Adrenal gland (tissue), 5 donors: ENCODE measurements at regions not wholly inside any gene's neighbourhood (a gene's known extent, or its start where the extent isn't known, plus 50 kb on each side); places are given as distances from the start of the nearest gene placed in this dataset.

Experiments used
- CTCF ChIP-seq, 6 experiments: fragments of 450-650 bp in 4 of 6; fragments of 200-600 bp in 2 of 6; sonication (generic) in 1 of 6; IDR thresholded peaks; 1 replicate in 5 of 6; 2 replicates in 1 of 6; pipeline versions ENCODE4 v1.5.1 to v1.8.0; 2016 to 2021; ENCODE audit warnings: antibody characterized with exemption in 6 of 6, mild to moderate bottlenecking in 2 of 6, moderate library complexity in 1 of 6
- POLR2A ChIP-seq, 2 donors: fragments of 450-650 bp; IDR thresholded peaks; one replicate each; pipeline ENCODE4 v1.6.1; 2017; ENCODE audit warnings: antibody characterized with exemption in 2 of 2, mild to moderate bottlenecking in 2 of 2, moderate library complexity in 1 of 2
- donor health status: DM: no; HTN: no; CAD: no.

- TF ChIP-seq CTCF (IDR thresholded peaks at IDR 0.05) (no peak), POLR2A (IDR thresholded peaks at IDR 0.05) (no peak)
Measured at GRCh38 chr2:76445880-76446279, 735.2 kb upstream of the GCFC2 start.
